H1 (cell line): ENCODE measurements at regions not wholly inside any gene's neighbourhood (a gene's known extent, or its start where the extent isn't known, plus 50 kb on each side); places are given as distances from the start of the nearest gene placed in this dataset.

ENCODE experiments used
- CTCF ChIA-PET: fragments of 300-600 bp; sonication (Branson Sonifier 250); formaldehyde crosslinking; loops from one replicate; lab custom pipeline; 2021; ENCODE audit not compliant: partially characterized antibody; lab: Charles Lee
- POLR2A ChIA-PET: fragments of 300-600 bp; sonication (Branson Sonifier 250); formaldehyde crosslinking; loops from one replicate; lab custom pipeline; 2021; ENCODE audit warnings: inconsistent platforms; ENCODE audit not compliant: partially characterized antibody; lab: Charles Lee
- DNase-seq, 2 experiments: peaks; one replicate each; pipeline versions ENCODE4 v3.0.0 to v3.0.0-alpha.2; 2010 to 2022; ENCODE audit warnings: low spot score in 2 of 2, low read depth in 1 of 2, mixed read lengths in 1 of 2
- FAIRE-seq: peaks from 2 replicates; lab custom pipeline; 2011; peaks lifted over from hg19 to GRCh38; lab: Jason Lieb, UNC
- H2AFZ ChIP-seq: 2 replicates; pipeline ENCODE4 v1.8.1; 2012; ENCODE audit warnings: low read length, inconsistent platforms
- H2AK5ac ChIP-seq: 2 replicates; pipeline ENCODE4 v1.6.1; 2013; ENCODE audit warnings: low read depth, low read length
- H2BK120ac ChIP-seq: replicated peaks from 2 replicates; pipeline ENCODE3; 2013; ENCODE audit warnings: low read depth, low read length, inconsistent platforms
- H2BK12ac ChIP-seq: 2 replicates; pipeline ENCODE4 v1.6.1; 2013; ENCODE audit warnings: low read depth, low read length
- H2BK15ac ChIP-seq: 2 replicates; pipeline ENCODE4 v1.6.1; 2013; ENCODE audit warnings: low read length
- H2BK20ac ChIP-seq: 2 replicates; pipeline ENCODE4 v1.6.1; 2013; ENCODE audit warnings: low read length
- H2BK5ac ChIP-seq: 2 replicates; pipeline ENCODE4 v1.6.1; 2013; ENCODE audit warnings: low read depth, low read length
- H3K14ac ChIP-seq: 2 replicates; pipeline ENCODE4 v1.6.1; 2013; ENCODE audit warnings: inconsistent platforms; ENCODE audit not compliant: insufficient read length
- H3K18ac ChIP-seq: 2 replicates; pipeline ENCODE4 v1.6.1; 2013; ENCODE audit warnings: low read length; ENCODE audit errors: extremely low read depth
- H3K23ac ChIP-seq: 2 replicates; pipeline ENCODE4 v1.6.1; 2013; ENCODE audit warnings: inconsistent platforms; ENCODE audit not compliant: insufficient read length
- H3K23me2 ChIP-seq: 2 replicates; pipeline ENCODE4 v1.6.1; 2013; ENCODE audit warnings: low read depth, low read length
- H3K27ac ChIP-seq: 2 replicates; pipeline ENCODE4 v1.6.1; 2011; ENCODE audit warnings: low read depth, low read length, inconsistent platforms
- H3K27me3 ChIP-seq, 4 experiments: replicated peaks in 1 of 4; 1 replicate in 1 of 4; 2 replicates in 3 of 4; pipeline versions ENCODE4 v1.6.1 to v1.8.1; 2011 to 2013; ENCODE audit warnings: low read length in 3 of 4, mild to moderate bottlenecking in 3 of 4, inconsistent platforms in 2 of 4, mixed read lengths in 2 of 4, moderate library complexity in 1 of 4; ENCODE audit not compliant: control insufficient read depth in 3 of 4, insufficient read depth in 3 of 4; ENCODE audit errors: extremely low read depth in 1 of 4
- H3K36me3 ChIP-seq, 4 experiments: 2 replicates each; pipeline versions ENCODE4 v1.6.1 to v1.8.1; 2011 to 2013; ENCODE audit warnings: mild to moderate bottlenecking in 4 of 4, low read length in 3 of 4, moderate library complexity in 2 of 4, control low read depth in 1 of 4, inconsistent platforms in 1 of 4; ENCODE audit not compliant: insufficient read depth in 4 of 4, control insufficient read depth in 2 of 4
- H3K4ac ChIP-seq: replicated peaks from 2 replicates; pipeline ENCODE3; 2013; ENCODE audit warnings: low read length, low read depth, mixed read lengths, inconsistent platforms; ENCODE audit not compliant: insufficient read length
- H3K4me1 ChIP-seq, 4 experiments: replicated peaks in 1 of 4; 1 replicate in 1 of 4; 2 replicates in 3 of 4; pipeline versions ENCODE4 v1.6.1 to v1.8.1; 2011 to 2013; ENCODE audit warnings: low read length in 3 of 4, inconsistent platforms in 2 of 4, mixed read lengths in 1 of 4; ENCODE audit not compliant: insufficient read depth in 4 of 4, control insufficient read depth in 3 of 4
- H3K4me2 ChIP-seq, 2 experiments: 2 replicates each; pipeline versions ENCODE4 v1.6.1 to v1.8.1; 2011 to 2013; ENCODE audit warnings: low read depth in 2 of 2, low read length in 2 of 2, control low read depth in 1 of 2, inconsistent platforms in 1 of 2, mild to moderate bottlenecking in 1 of 2; ENCODE audit not compliant: insufficient read depth in 1 of 2
- H3K4me3 ChIP-seq, 4 experiments: fragments of 200-600, 300-600 bp in 1 of 4; sonication (generic), shearing (Covaris generic), sonication (Bioruptor Twin) in 1 of 4; 2 replicates each; pipeline versions ENCODE4 v1.5.1 to v1.8.1; 2011 to 2016; ENCODE audit warnings: low read length in 4 of 4, low read depth in 3 of 4, control low read depth in 2 of 4, inconsistent platforms in 2 of 4, mild to moderate bottlenecking in 2 of 4, mixed read lengths in 1 of 4, moderate library complexity in 1 of 4; ENCODE audit not compliant: insufficient read depth in 2 of 4; ENCODE audit errors: extremely low read depth in 1 of 4
- H3K56ac ChIP-seq: replicated peaks from 2 replicates; pipeline ENCODE3; 2013; ENCODE audit warnings: low read depth, mild to moderate bottlenecking, mixed read lengths, low read length, inconsistent platforms; ENCODE audit not compliant: insufficient read length
- H3K79me1 ChIP-seq: 2 replicates; pipeline ENCODE4 v1.6.1; 2013; ENCODE audit warnings: low read depth, low read length, control low read depth
- H3K79me2 ChIP-seq, 2 experiments: 2 replicates each; pipeline versions ENCODE4 v1.6.1 to v1.8.1; 2012 to 2013; ENCODE audit warnings: low read length in 2 of 2, mild to moderate bottlenecking in 2 of 2, inconsistent platforms in 1 of 2; ENCODE audit not compliant: insufficient read depth in 2 of 2, control insufficient read depth in 1 of 2
- H3K9ac ChIP-seq, 4 experiments: replicated peaks in 1 of 4; 1 replicate in 1 of 4; 2 replicates in 3 of 4; pipeline versions ENCODE4 v1.6.1 to v1.8.1; 2011 to 2013; ENCODE audit warnings: low read depth in 3 of 4, low read length in 3 of 4, control low read depth in 2 of 4, mild to moderate bottlenecking in 2 of 4, moderate library complexity in 2 of 4, inconsistent platforms in 1 of 4; ENCODE audit errors: extremely low read depth in 1 of 4
- H3K9me3 ChIP-seq, 2 experiments: 2 replicates each; pipeline versions ENCODE4 v1.6.1 to v1.8.1; 2012 to 2013; ENCODE audit warnings: mild to moderate bottlenecking in 2 of 2, moderate library complexity in 2 of 2, control low read depth in 1 of 2, inconsistent platforms in 1 of 2, low read depth in 1 of 2, low read length in 1 of 2, mixed read lengths in 1 of 2; ENCODE audit not compliant: insufficient read depth in 2 of 2
- H4K20me1 ChIP-seq, 2 experiments: replicated peaks in 1 of 2; 2 replicates each; pipeline versions ENCODE3 to v1.8.1; 2011 to 2013; ENCODE audit warnings: inconsistent platforms in 2 of 2, low read length in 2 of 2, mild to moderate bottlenecking in 1 of 2; ENCODE audit not compliant: insufficient read depth in 2 of 2, control insufficient read depth in 1 of 2
- H4K5ac ChIP-seq: 2 replicates; pipeline ENCODE4 v1.6.1; 2013; ENCODE audit warnings: low read length, low read depth, mixed read lengths, inconsistent platforms; ENCODE audit not compliant: insufficient read length
- H4K8ac ChIP-seq: 2 replicates; pipeline ENCODE4 v1.8.0; 2013; ENCODE audit warnings: mild to moderate bottlenecking, moderate library complexity, low read length, inconsistent platforms; ENCODE audit not compliant: insufficient read depth; ENCODE audit errors: extremely low read depth
- H4K91ac ChIP-seq: replicated peaks from 2 replicates; pipeline ENCODE3; 2013; ENCODE audit warnings: low read length, mixed read lengths, inconsistent platforms; ENCODE audit not compliant: insufficient read length
- CREB1 ChIP-seq: IDR thresholded peaks from 2 replicates; pipeline ENCODE4 v1.6.1; 2012; ENCODE audit warnings: inconsistent platforms
- EP300 ChIP-seq, 2 experiments: IDR thresholded peaks; 1 replicate in 1 of 2; 2 replicates in 1 of 2; pipeline ENCODE4 v1.6.1; 2011 to 2012; ENCODE audit warnings: low read depth in 2 of 2, low read length in 2 of 2, mild to moderate bottlenecking in 2 of 2, borderline replicate concordance in 1 of 2, inconsistent platforms in 1 of 2, moderate library complexity in 1 of 2
- HDAC2 ChIP-seq, 2 experiments: fragments of 300-600 bp in 1 of 2; sonication (generic) in 1 of 2; IDR thresholded peaks; 2 replicates each; pipeline ENCODE4 v1.6.1; 2011 to 2012; ENCODE audit warnings: low read depth in 2 of 2, low read length in 2 of 2, mild to moderate bottlenecking in 2 of 2, moderate library complexity in 2 of 2, borderline replicate concordance in 1 of 2, inconsistent platforms in 1 of 2
- KDM5A ChIP-seq: fragments of 200-600 bp; IDR thresholded peaks from 2 replicates; pipeline ENCODE4 v1.7.1; 2012; ENCODE audit warnings: mild to moderate bottlenecking, low read length, inconsistent platforms, mixed read lengths
- SP1 ChIP-seq: IDR thresholded peaks from 2 replicates; pipeline ENCODE4 v1.6.1; 2011; ENCODE audit warnings: low read depth, low read length
- WGBS, 2 experiments: shearing (Covaris generic) in 1 of 2; methylation state at CpG; one replicate each; pipeline versions ENCODE4 v1.1.6 to v1.1.7; 2013 to 2015; ENCODE audit warnings: low lambda C conversion rate in 2 of 2, mixed read lengths in 2 of 2, inconsistent platforms in 1 of 2, low coverage in 1 of 2, missing lambda C conversion rate in 1 of 2; ENCODE audit not compliant: insufficient replicate concordance in 2 of 2, insufficient coverage in 1 of 2, insufficient read length in 1 of 2; ENCODE audit errors: extremely low coverage in 1 of 2, missing lambda C conversion rate in 1 of 2; 5-methylcytosine and 5-hydroxymethylcytosine counted together
- TF ChIP-seq, protein P1 (sequence below): IDR thresholded peaks from 2 replicates; pipeline ENCODE4 v1.6.1; 2012; ENCODE audit warnings: low read length, inconsistent platforms

DNA sequence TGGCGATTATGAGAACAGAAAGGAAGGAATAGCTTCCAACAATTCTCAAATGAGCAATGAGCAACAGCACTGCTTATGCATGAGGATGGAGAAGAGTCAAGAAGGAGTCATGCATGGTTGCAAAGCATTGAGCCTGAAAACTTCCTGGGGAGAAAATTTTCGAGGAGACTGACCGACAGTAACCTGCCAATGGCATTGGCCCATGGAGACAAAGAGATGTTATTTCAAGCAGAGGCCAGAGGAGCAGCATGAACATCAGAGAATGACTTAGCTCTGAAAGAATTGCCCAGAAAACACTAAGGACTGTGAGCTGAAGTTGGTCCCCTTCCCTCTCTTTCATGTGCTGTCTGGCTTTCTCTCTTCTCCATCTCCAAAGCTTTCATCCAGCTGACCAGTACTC is 343.4 kb downstream of the ADAMTS20 start:
- Histone ChIP-seq H2BK12ac (no peak overlapping the region), H3K4me2 (no peak overlapping the region), H3K27ac (no peak overlapping the region), H3K4me1 (no peaks in the 10 kb centered on the region), H3K23ac (no peak overlapping the region), H2BK15ac (no peak overlapping the region), H4K20me1 (no peaks in the 10 kb centered on the region), H4K8ac (no peak overlapping the region), H3K79me1 (no peaks in the 10 kb centered on the region), H3K18ac (no peak overlapping the region), H4K91ac (no peak overlapping the region), H3K9me3 (no peaks in the 10 kb centered on the region), H2AFZ (no peak overlapping the region), H3K14ac (no peak overlapping the region), H3K9ac (no peak overlapping the region), H3K36me3 (no peaks in the 10 kb centered on the region), H3K4ac (no peak overlapping the region), H4K5ac (no peak overlapping the region), H2BK5ac (no peak overlapping the region), H3K4me3 (no peak overlapping the region), H3K79me2 (no peaks in the 10 kb centered on the region), H2BK120ac (no peak overlapping the region), H2AK5ac (no peak overlapping the region), H3K27me3 (no peaks in the 10 kb centered on the region), H3K23me2 (no peaks in the 10 kb centered on the region), H3K56ac (no peak overlapping the region), H2BK20ac (no peak overlapping the region)
- 95% methylated on average over 3 of the region's 3 CpGs; no CpG with 5 or more reads in 1 of the 2 experiments for WGBS, 2 experiments
- no peak for FAIRE-seq
- no peak for TF ChIP-seq CREB1
- no peak for TF ChIP-seq EP300 (IDR thresholded peaks at IDR 0.05; ENCODE audit: borderline replicate concordance in 1 of 2, low read depth in 2 of 2, low read length in 2 of 2)
- no peak for TF ChIP-seq HDAC2 (IDR thresholded peaks at IDR 0.05; ENCODE audit: borderline replicate concordance in 1 of 2, low read depth in 2 of 2, low read length in 2 of 2)
- TF ChIP-seq, protein P1, sequence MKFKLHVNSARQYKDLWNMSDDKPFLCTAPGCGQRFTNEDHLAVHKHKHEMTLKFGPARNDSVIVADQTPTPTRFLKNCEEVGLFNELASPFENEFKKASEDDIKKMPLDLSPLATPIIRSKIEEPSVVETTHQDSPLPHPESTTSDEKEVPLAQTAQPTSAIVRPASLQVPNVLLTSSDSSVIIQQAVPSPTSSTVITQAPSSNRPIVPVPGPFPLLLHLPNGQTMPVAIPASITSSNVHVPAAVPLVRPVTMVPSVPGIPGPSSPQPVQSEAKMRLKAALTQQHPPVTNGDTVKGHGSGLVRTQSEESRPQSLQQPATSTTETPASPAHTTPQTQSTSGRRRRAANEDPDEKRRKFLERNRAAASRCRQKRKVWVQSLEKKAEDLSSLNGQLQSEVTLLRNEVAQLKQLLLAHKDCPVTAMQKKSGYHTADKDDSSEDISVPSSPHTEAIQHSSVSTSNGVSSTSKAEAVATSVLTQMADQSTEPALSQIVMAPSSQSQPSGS, result no peak
- TF ChIP-seq SP1, result no peak
- no peak for TF ChIP-seq KDM5A
- POLR2A ChIA-PET, result no interaction called here
- CTCF ChIA-PET, result interaction anchor here (0.9 to 1.0 kb wide), 2 partner anchors 13 to 40 kb away, joined by 3 to 4 read pairs; no protein-coding TSS in a partner anchor
- DNase-seq, result no peak
